Trophoblast cell (in vitro differentiated cells and primary cell): ENCODE measurements at regions not wholly inside any gene's neighbourhood (a gene's known extent, or its start where the extent isn't known, plus 50 kb on each side); places are given as distances from the start of the nearest gene placed in this dataset.
A peak's percentile ranks its signal among the peaks of the same experiment; 100 is the strongest.

Experiments
- DNase-seq, 2 donors: peaks; one replicate each; pipeline ENCODE4 v3.0.0-alpha.2; 2016
- H2AFZ ChIP-seq: 2 replicates; pipeline ENCODE4 v1.6.1; 2013; ENCODE audit warnings: low read length, moderate library complexity, mild to moderate bottlenecking; ENCODE audit not compliant: insufficient read depth, poor library complexity
- H2AK5ac ChIP-seq: 2 replicates; pipeline ENCODE4 v1.6.1; 2013; ENCODE audit warnings: mild to moderate bottlenecking, low read length
- H2BK120ac ChIP-seq: 2 replicates; pipeline ENCODE4 v1.6.1; 2013; ENCODE audit warnings: low read length, mild to moderate bottlenecking, moderate library complexity; ENCODE audit not compliant: insufficient read depth, poor library complexity
- H2BK12ac ChIP-seq: 2 replicates; pipeline ENCODE4 v1.6.1; 2013; ENCODE audit warnings: mild to moderate bottlenecking, low read length, moderate library complexity
- H2BK5ac ChIP-seq: 2 replicates; pipeline ENCODE4 v1.6.1; 2013; ENCODE audit warnings: low read length, low read depth, moderate library complexity, mild to moderate bottlenecking; ENCODE audit not compliant: poor library complexity
- H3K14ac ChIP-seq: 2 replicates; pipeline ENCODE4 v1.6.1; 2013; ENCODE audit warnings: mild to moderate bottlenecking, low read length
- H3K18ac ChIP-seq: 2 replicates; pipeline ENCODE4 v1.6.1; 2013; ENCODE audit warnings: mild to moderate bottlenecking, low read length
- H3K23ac ChIP-seq: 2 replicates; pipeline ENCODE4 v1.6.1; 2013; ENCODE audit warnings: low read length
- H3K27ac ChIP-seq: 2 replicates; pipeline ENCODE4 v1.5.1; 2013; ENCODE audit warnings: low read depth, mild to moderate bottlenecking, inconsistent platforms, low read length, moderate library complexity
- H3K27me3 ChIP-seq: 2 replicates; pipeline ENCODE4 v1.6.1; 2013; ENCODE audit warnings: inconsistent platforms, mild to moderate bottlenecking, low read length, moderate library complexity; ENCODE audit not compliant: insufficient read depth
- H3K36me3 ChIP-seq, 2 experiments: 1 replicate in 1 of 2; 2 replicates in 1 of 2; pipeline ENCODE4 v1.6.1; 2013; ENCODE audit warnings: low read length in 2 of 2, mild to moderate bottlenecking in 2 of 2, moderate library complexity in 1 of 2; ENCODE audit not compliant: insufficient read depth in 2 of 2, control insufficient read depth in 1 of 2
- H3K4ac ChIP-seq: 2 replicates; pipeline ENCODE4 v1.6.1; 2013; ENCODE audit warnings: low read depth, mild to moderate bottlenecking, low read length, moderate library complexity
- H3K4me1 ChIP-seq, 2 experiments: 1 replicate in 1 of 2; 2 replicates in 1 of 2; pipeline ENCODE4 v1.6.1; 2013; ENCODE audit warnings: low read length in 2 of 2, mild to moderate bottlenecking in 2 of 2, moderate library complexity in 1 of 2; ENCODE audit not compliant: insufficient read depth in 2 of 2, control insufficient read depth in 1 of 2
- H3K4me2 ChIP-seq: 2 replicates; pipeline ENCODE4 v1.6.1; 2013; ENCODE audit warnings: inconsistent platforms, mild to moderate bottlenecking, low read length, moderate library complexity
- H3K4me3 ChIP-seq: 2 replicates; pipeline ENCODE4 v1.5.1; 2013; ENCODE audit warnings: mild to moderate bottlenecking, low read depth, low read length, inconsistent platforms
- H3K79me1 ChIP-seq: one replicate; pipeline ENCODE4 v1.6.1; 2013; ENCODE audit warnings: low read length
- H3K79me2 ChIP-seq: 2 replicates; pipeline ENCODE4 v1.6.1; 2013; ENCODE audit warnings: low read length, mild to moderate bottlenecking; ENCODE audit not compliant: control insufficient read depth, insufficient read depth, poor library complexity
- H3K9ac ChIP-seq: 2 replicates; pipeline ENCODE4 v1.6.1; 2013; ENCODE audit warnings: mild to moderate bottlenecking, low read length
- H3K9me3 ChIP-seq: 2 replicates; pipeline ENCODE4 v1.6.1; 2013; ENCODE audit warnings: low read depth, mild to moderate bottlenecking, control low read depth, inconsistent platforms, low read length; ENCODE audit not compliant: insufficient read depth
- H4K12ac ChIP-seq: 2 replicates; pipeline ENCODE4 v1.6.1; 2013; ENCODE audit warnings: low read depth, mild to moderate bottlenecking, low read length, moderate library complexity
- H4K8ac ChIP-seq: 2 replicates; pipeline ENCODE4 v1.6.1; 2013; ENCODE audit warnings: low read depth, mild to moderate bottlenecking, low read length, moderate library complexity
- H4K91ac ChIP-seq: one replicate; pipeline ENCODE4 v1.6.1; 2013; ENCODE audit warnings: low read depth, mild to moderate bottlenecking, low read length, moderate library complexity
- WGBS: extraction: QIAGEN DNeasy Blood & Tissue Kit; methylation state at CpG from one replicate; pipeline ENCODE4 v1.1.7; 2013; ENCODE audit warnings: missing lambda C conversion rate; ENCODE audit not compliant: insufficient read length, insufficient coverage; ENCODE audit errors: extremely low coverage; 5-methylcytosine and 5-hydroxymethylcytosine counted together

- Histone ChIP-seq H3K18ac (no peak overlapping the region), H4K91ac (no peak overlapping the region), H3K4me3 (no peak overlapping the region), H4K12ac (no peak overlapping the region), H2BK120ac (no peak overlapping the region), H3K4me2 (no peak overlapping the region), H3K9me3 (no peaks in the 10 kb centered on the region), H2BK5ac (no peak overlapping the region), H3K9ac (no peak overlapping the region), H3K23ac (no peak overlapping the region), H3K36me3 (no peaks in the 10 kb centered on the region), H3K27ac (no peak overlapping the region), H3K27me3 (no peaks in the 10 kb centered on the region), H2AFZ (no peak overlapping the region), H3K4ac (no peak overlapping the region), H2BK12ac (no peak overlapping the region), H3K4me1 (no peaks in the 10 kb centered on the region), H4K8ac (no peak overlapping the region), H2AK5ac (no peak overlapping the region), H3K14ac (no peak overlapping the region), H3K79me2 (no peaks in the 10 kb centered on the region), H3K79me1 (no peaks in the 10 kb centered on the region)
- no peak for DNase-seq
- no CpG with 5 or more reads among the region's 4 CpGs for WGBS
Observed at GRCh38 chr10:111974325-111974724, 209.2 kb downstream of the GPAM start.

- Histone ChIP-seq H3K9me3 (no peaks in the 10 kb centered on the region), H3K14ac (no peak overlapping the region), H3K4me1 (no peaks in the 10 kb centered on the region), H3K18ac (no peak overlapping the region), H4K12ac (no peak overlapping the region), H2BK12ac (no peak overlapping the region), H3K79me2 (no peaks in the 10 kb centered on the region), H3K4me3 (no peak overlapping the region), H2AK5ac (no peak overlapping the region), H3K9ac (no peak overlapping the region), H3K23ac (no peak overlapping the region), H2BK120ac (no peak overlapping the region), H2BK5ac (no peak overlapping the region), H2AFZ (no peak overlapping the region), H3K27me3 (no peaks in the 10 kb centered on the region), H4K91ac (no peak overlapping the region), H3K4me2 (no peak overlapping the region), H3K4ac (no peak overlapping the region), H3K27ac (no peak overlapping the region), H3K79me1 (no peaks in the 10 kb centered on the region), H3K36me3 (no peaks in the 10 kb centered on the region), H4K8ac (no peak overlapping the region)
- WGBS: no CpG with 5 or more reads among the region's 2 CpGs
- no peak for DNase-seq
Observed at GRCh38 chr10:111976557-111976956, 207.0 kb downstream of the GPAM start.

GRCh38 chr10:111984057-111984456 lies 199.5 kb downstream of the GPAM start:
- Histone ChIP-seq H4K8ac (no peak overlapping the region), H3K14ac (no peak overlapping the region), H3K23ac (no peak overlapping the region), H3K4me3 (no peak overlapping the region), H3K4ac (no peak overlapping the region), H3K27me3 (no peaks in the 10 kb centered on the region), H4K91ac (no peak overlapping the region), H2AFZ (no peak overlapping the region), H2AK5ac (no peak overlapping the region), H2BK12ac (no peak overlapping the region), H3K9ac (no peak overlapping the region), H3K27ac (no peak overlapping the region), H3K79me1 (no peaks in the 10 kb centered on the region), H3K4me1 (no peaks in the 10 kb centered on the region), H3K9me3 (no peaks in the 10 kb centered on the region), H3K79me2 (no peaks in the 10 kb centered on the region), H2BK120ac (no peak overlapping the region), H2BK5ac (no peak overlapping the region), H3K4me2 (no peak overlapping the region), H4K12ac (no peak overlapping the region), H3K36me3 (no peaks in the 10 kb centered on the region), H3K18ac (no peak overlapping the region)
- no peak for DNase-seq
- no CpG with 5 or more reads among the region's 6 CpGs for WGBS

GRCh38 chr10:111986079-111986478 lies 197.5 kb downstream of the GPAM start:
- no peaks in the 10 kb centered on the region for H3K36me3 ChIP-seq
- no peak overlapping the region for H3K4me2 ChIP-seq
- DNase-seq: peak in 1 of 2 donors; percentile 7
- no peak overlapping the region for H3K9ac ChIP-seq
- no peaks in the 10 kb centered on the region for H3K79me2 ChIP-seq
- H3K27me3 ChIP-seq: no peaks in the 10 kb centered on the region
- no peak overlapping the region for H3K18ac ChIP-seq
- no peak overlapping the region for H4K8ac ChIP-seq
- no peak overlapping the region for H3K4me3 ChIP-seq
- H3K4me1 ChIP-seq: no peaks in the 10 kb centered on the region
- H3K79me1 ChIP-seq: no peaks in the 10 kb centered on the region
- no peak overlapping the region for H3K23ac ChIP-seq
- no peak overlapping the region for H3K14ac ChIP-seq
- H3K4ac ChIP-seq: no peak overlapping the region
- no peak overlapping the region for H2BK12ac ChIP-seq
- H2BK5ac ChIP-seq: no peak overlapping the region
- no peak overlapping the region for H4K91ac ChIP-seq
- no peak overlapping the region for H3K27ac ChIP-seq
- no peak overlapping the region for H2BK120ac ChIP-seq
- no peak overlapping the region for H2AFZ ChIP-seq
- H4K12ac ChIP-seq: no peak overlapping the region
- H2AK5ac ChIP-seq: no peak overlapping the region
- no peaks in the 10 kb centered on the region for H3K9me3 ChIP-seq
